Colonic mucosa (tissue), 4 donors: ENCODE measurements at regions not wholly inside any gene's neighbourhood (a gene's known extent, or its start where the extent isn't known, plus 50 kb on each side); places are given as distances from the start of the nearest gene placed in this dataset.

ENCODE experiments used
- DNase-seq: peaks from one replicate; pipeline ENCODE4 v3.0.0-alpha.2; 2020
- H3K27ac ChIP-seq: fragments of 200-600 bp; one replicate; pipeline ENCODE4 v1.8.0; 2021
- H3K27me3 ChIP-seq: fragments of 200-600 bp; one replicate; pipeline ENCODE4 v1.8.0; 2021
- H3K36me3 ChIP-seq: fragments of 200-600 bp; one replicate; pipeline ENCODE4 v1.8.0; 2021
- H3K4me1 ChIP-seq: fragments of 200-600 bp; one replicate; pipeline ENCODE4 v1.8.0; 2021; ENCODE audit warnings: mild to moderate bottlenecking
- H3K4me3 ChIP-seq: fragments of 200-600 bp; one replicate; pipeline ENCODE4 v1.8.0; 2021
- H3K9ac ChIP-seq, 2 donors: one replicate each; pipeline ENCODE4 v1.7.0; 2013; ENCODE audit warnings: control low read depth in 2 of 2, low read depth in 2 of 2, low read length in 2 of 2
- H3K9me3 ChIP-seq: fragments of 200-600 bp; one replicate; pipeline ENCODE4 v1.8.0; 2021
- intact Hi-C: fragments of 100-400 bp; cut with DNase I; formaldehyde crosslinking; loops from one replicate; pipeline ENCODE4 v1.14.1; 2022
- TF ChIP-seq, protein P1 (sequence below): fragments of 200-600 bp; IDR thresholded peaks from one replicate; pipeline ENCODE4 v1.8.0; 2022; ENCODE audit warnings: antibody characterized with exemption, mild to moderate bottlenecking
- donor health status: healthy.
- donor health status: DM: no; HTN: no; CAD: no.
- donor health status: DM: no; HTN: no; CAD: no.

- H3K36me3 ChIP-seq = no peaks in the 10 kb centered on the region
- intact Hi-C loops = no loop called here
- no peak overlapping the region for H3K27ac ChIP-seq
- DNase-seq = no peak
- no peak overlapping the region for H3K9ac ChIP-seq
- no peak overlapping the region for H3K4me3 ChIP-seq
- no peaks in the 10 kb centered on the region for H3K27me3 ChIP-seq
- H3K4me1 ChIP-seq = no peaks in the 10 kb centered on the region
- no peaks in the 10 kb centered on the region for H3K9me3 ChIP-seq
- TF ChIP-seq, protein P1, sequence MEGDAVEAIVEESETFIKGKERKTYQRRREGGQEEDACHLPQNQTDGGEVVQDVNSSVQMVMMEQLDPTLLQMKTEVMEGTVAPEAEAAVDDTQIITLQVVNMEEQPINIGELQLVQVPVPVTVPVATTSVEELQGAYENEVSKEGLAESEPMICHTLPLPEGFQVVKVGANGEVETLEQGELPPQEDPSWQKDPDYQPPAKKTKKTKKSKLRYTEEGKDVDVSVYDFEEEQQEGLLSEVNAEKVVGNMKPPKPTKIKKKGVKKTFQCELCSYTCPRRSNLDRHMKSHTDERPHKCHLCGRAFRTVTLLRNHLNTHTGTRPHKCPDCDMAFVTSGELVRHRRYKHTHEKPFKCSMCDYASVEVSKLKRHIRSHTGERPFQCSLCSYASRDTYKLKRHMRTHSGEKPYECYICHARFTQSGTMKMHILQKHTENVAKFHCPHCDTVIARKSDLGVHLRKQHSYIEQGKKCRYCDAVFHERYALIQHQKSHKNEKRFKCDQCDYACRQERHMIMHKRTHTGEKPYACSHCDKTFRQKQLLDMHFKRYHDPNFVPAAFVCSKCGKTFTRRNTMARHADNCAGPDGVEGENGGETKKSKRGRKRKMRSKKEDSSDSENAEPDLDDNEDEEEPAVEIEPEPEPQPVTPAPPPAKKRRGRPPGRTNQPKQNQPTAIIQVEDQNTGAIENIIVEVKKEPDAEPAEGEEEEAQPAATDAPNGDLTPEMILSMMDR = no peak
Measured at GRCh38 chr6:14625173-14625895, 507.8 kb downstream of the CD83 start.

GRCh38 chr6:14626556-14626955, 509.0 kb downstream of the CD83 start:
- TF ChIP-seq, protein P1 = no peak
- Histone ChIP-seq H3K36me3 (no peaks in the 10 kb centered on the region), H3K9ac (no peak overlapping the region), H3K4me3 (no peak overlapping the region), H3K27ac (no peak overlapping the region), H3K9me3 (no peaks in the 10 kb centered on the region), H3K27me3 (no peaks in the 10 kb centered on the region), H3K4me1 (no peaks in the 10 kb centered on the region)
- intact Hi-C loops = no loop called here
- DNase-seq = no peak

DNA sequence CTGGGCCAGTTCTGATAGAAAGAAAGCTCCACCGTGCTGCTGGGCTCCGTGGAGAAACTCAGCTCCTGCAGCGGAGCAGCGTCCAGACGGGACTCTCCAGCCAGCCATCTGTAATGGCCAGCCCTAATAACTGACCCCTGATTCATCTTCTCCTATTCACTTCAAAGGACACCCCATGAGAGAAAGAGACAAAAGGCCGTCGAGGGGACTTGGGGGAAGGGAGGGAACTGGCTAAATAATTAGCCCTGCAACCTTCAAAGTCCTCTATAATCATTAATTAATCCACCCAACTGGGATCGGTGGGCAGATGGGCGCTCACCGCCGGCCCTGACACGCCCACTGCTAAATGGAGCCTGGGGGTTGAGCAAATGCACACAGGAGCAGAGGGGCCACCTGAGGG, 512.4 kb downstream of the CD83 start:
- no peaks in the 10 kb centered on the region for H3K4me1 ChIP-seq
- H3K9ac ChIP-seq = no peak overlapping the region
- H3K36me3 ChIP-seq = no peaks in the 10 kb centered on the region
- H3K27me3 ChIP-seq = no peaks in the 10 kb centered on the region
- H3K27ac ChIP-seq = no peak overlapping the region
- TF ChIP-seq, protein P1 = no peak
- H3K9me3 ChIP-seq = no peaks in the 10 kb centered on the region
- no peak overlapping the region for H3K4me3 ChIP-seq
- DNase-seq = no peak
- intact Hi-C loops = no loop called here

DNA sequence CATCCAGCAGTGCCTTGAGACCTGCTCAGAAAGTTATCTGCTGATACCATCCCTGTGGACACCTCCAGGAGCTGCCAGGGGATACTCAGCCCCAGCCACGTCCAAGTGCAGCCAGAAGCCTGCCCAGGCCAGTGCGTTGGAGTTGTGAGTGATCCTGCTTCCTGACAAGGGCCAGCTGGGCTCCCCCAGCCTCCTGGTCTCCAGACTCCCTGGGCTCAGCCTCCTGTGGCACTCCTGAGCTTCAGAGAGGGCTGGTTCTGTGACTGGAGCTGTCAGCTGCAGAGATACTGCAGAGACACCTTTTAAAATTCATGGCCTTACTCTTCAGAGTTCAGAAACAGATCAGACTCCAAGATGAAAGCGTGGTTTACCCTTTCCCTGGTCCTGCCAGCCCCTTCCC, 515.9 kb downstream of the CD83 start:
- no peaks in the 10 kb centered on the region for H3K4me1 ChIP-seq
- H3K36me3 ChIP-seq = no peaks in the 10 kb centered on the region
- no peak overlapping the region for H3K9ac ChIP-seq
- no peak overlapping the region for H3K4me3 ChIP-seq
- TF ChIP-seq, protein P1 = no peak
- no peaks in the 10 kb centered on the region for H3K9me3 ChIP-seq
- no peaks in the 10 kb centered on the region for H3K27me3 ChIP-seq
- intact Hi-C loops = no loop called here
- DNase-seq = no peak
- H3K27ac ChIP-seq = no peak overlapping the region

- Histone ChIP-seq H3K4me1 (peaks cover 4% of the 10 kb centered on the region), H3K4me3 (no peak overlapping the region), H3K27me3 (no peaks in the 10 kb centered on the region), H3K9ac (no peak overlapping the region), H3K27ac (no peak overlapping the region), H3K9me3 (no peaks in the 10 kb centered on the region), H3K36me3 (no peaks in the 10 kb centered on the region)
- TF ChIP-seq, protein P1 = no peak
- intact Hi-C loops = no loop called here
- no peak for DNase-seq
Measured at GRCh38 chr6:14634072-14634471, 516.5 kb downstream of the CD83 start.
